Glutamatergic neuron (in vitro differentiated cells): ENCODE measurements at regions not wholly inside any gene's neighbourhood (a gene's known extent, or its start where the extent isn't known, plus 50 kb on each side); places are given as distances from the start of the nearest gene placed in this dataset.

Experiments
- DNase-seq: peaks from one replicate; pipeline ENCODE4 v3.0.0; 2022
- H3K27ac Mint-ChIP-seq: one replicate; pipeline ENCODE4 v1.8.0; 2020; ENCODE audit warnings: mild to moderate bottlenecking, mixed read lengths, inconsistent platforms; ENCODE audit not compliant: unreplicated experiment
- H3K27me3 Mint-ChIP-seq: one replicate; pipeline ENCODE4 v1.8.0; 2020; ENCODE audit warnings: mild to moderate bottlenecking, moderate library complexity, mixed read lengths, inconsistent platforms; ENCODE audit not compliant: unreplicated experiment
- H3K36me3 Mint-ChIP-seq: one replicate; pipeline ENCODE4 v1.8.0; 2020; ENCODE audit warnings: mild to moderate bottlenecking, mixed read lengths, inconsistent platforms; ENCODE audit not compliant: unreplicated experiment
- H3K4me1 Mint-ChIP-seq: one replicate; pipeline ENCODE4 v1.8.0; 2020; ENCODE audit warnings: mild to moderate bottlenecking, low read depth, mixed read lengths, inconsistent platforms; ENCODE audit not compliant: unreplicated experiment
- H3K4me3 Mint-ChIP-seq: one replicate; pipeline ENCODE4 v1.8.0; 2020; ENCODE audit warnings: mild to moderate bottlenecking, mixed read lengths, inconsistent platforms; ENCODE audit not compliant: unreplicated experiment
- H3K9me3 Mint-ChIP-seq: one replicate; pipeline ENCODE4 v1.8.0; 2020; ENCODE audit warnings: mild to moderate bottlenecking, moderate library complexity, mixed read lengths, inconsistent platforms; ENCODE audit not compliant: unreplicated experiment
- CTCF ChIP-seq: fragments of 200-600 bp; sonication (generic); IDR thresholded peaks from one replicate; pipeline ENCODE4 v1.5.0; 2021; ENCODE audit not compliant: partially characterized antibody, unreplicated experiment

GRCh38 chr5:15159606-15160005 is 288.0 kb upstream of the ANKH start:
- DNase-seq = no peak
- H3K4me1 Mint-ChIP-seq = no peaks in the 10 kb centered on the region
- peaks cover under 1% of the 10 kb centered on the region for H3K27me3 Mint-ChIP-seq
- no peak for TF ChIP-seq CTCF
- H3K27ac Mint-ChIP-seq = no peak overlapping the region
- H3K36me3 Mint-ChIP-seq = no peaks in the 10 kb centered on the region
- H3K9me3 Mint-ChIP-seq = no peaks in the 10 kb centered on the region
- no peak overlapping the region for H3K4me3 Mint-ChIP-seq

- Mint-ChIP-seq H3K27ac (no peak overlapping the region), H3K4me1 (no peaks in the 10 kb centered on the region), H3K9me3 (no peaks in the 10 kb centered on the region), H3K27me3 (peaks cover 4% of the 10 kb centered on the region), H3K36me3 (no peaks in the 10 kb centered on the region), H3K4me3 (no peak overlapping the region)
- DNase-seq = no peak
- TF ChIP-seq CTCF = no peak
Measured at GRCh38 chr5:15142458-15142857, 270.9 kb upstream of the ANKH start.

GRCh38 chr5:15137414-15137813 is 265.8 kb upstream of the ANKH start:
- Mint-ChIP-seq H3K36me3 (no peaks in the 10 kb centered on the region), H3K27ac (no peak overlapping the region)

GRCh38 chr5:15135661-15136060 is 264.1 kb upstream of the ANKH start:
- no peak overlapping the region for H3K4me3 Mint-ChIP-seq
- no peak for TF ChIP-seq CTCF
- no peaks in the 10 kb centered on the region for H3K4me1 Mint-ChIP-seq
- no peaks in the 10 kb centered on the region for H3K36me3 Mint-ChIP-seq
- H3K27ac Mint-ChIP-seq = no peak overlapping the region
- no peaks in the 10 kb centered on the region for H3K9me3 Mint-ChIP-seq
- H3K27me3 Mint-ChIP-seq = peaks cover 4% of the 10 kb centered on the region
- no peak for DNase-seq

More at GRCh38 chr5:15137414-15137813, 265.8 kb upstream of the ANKH start:
- H3K27me3 Mint-ChIP-seq = peaks cover 4% of the 10 kb centered on the region
- H3K9me3 Mint-ChIP-seq = no peaks in the 10 kb centered on the region
- no peaks in the 10 kb centered on the region for H3K4me1 Mint-ChIP-seq
- H3K4me3 Mint-ChIP-seq = no peak overlapping the region
- TF ChIP-seq CTCF = no peak
- no peak for DNase-seq

- no peak overlapping the region for H3K4me3 Mint-ChIP-seq
- TF ChIP-seq CTCF = no peak
- H3K36me3 Mint-ChIP-seq = no peaks in the 10 kb centered on the region
- no peak overlapping the region for H3K27ac Mint-ChIP-seq
- no peaks in the 10 kb centered on the region for H3K4me1 Mint-ChIP-seq
- no peak for DNase-seq
- no peaks in the 10 kb centered on the region for H3K9me3 Mint-ChIP-seq
- peaks cover 2% of the 10 kb centered on the region for H3K27me3 Mint-ChIP-seq
Measured at GRCh38 chr5:15133456-15133965, 261.9 kb upstream of the ANKH start.
